Sigmoid colon (tissue), 6 donors: ENCODE measurements at regions not wholly inside any gene's neighbourhood (a gene's known extent, or its start where the extent isn't known, plus 50 kb on each side); places are given as distances from the start of the nearest gene placed in this dataset.

ENCODE experiments used
- DNase-seq: peaks from one replicate; pipeline ENCODE4 v3.0.0-alpha.2; 2019
- H3K27ac ChIP-seq, 4 donors: fragments of 200-600 bp; sonication (generic); one replicate each; pipeline ENCODE4 v1.5.1; 2016 to 2019; ENCODE audit warnings: mild to moderate bottlenecking in 1 of 4
- H3K27me3 ChIP-seq, 3 donors: fragments of 200-600 bp; sonication (generic); one replicate each; pipeline ENCODE4 v1.5.1; 2019; ENCODE audit warnings: mild to moderate bottlenecking in 1 of 3
- H3K36me3 ChIP-seq, 4 donors: fragments of 200-600 bp; sonication (generic); one replicate each; pipeline ENCODE4 v1.5.1; 2016 to 2019
- H3K4me1 ChIP-seq, 4 donors: fragments of 200-600 bp; sonication (generic); one replicate each; pipeline ENCODE4 v1.5.1; 2017 to 2019
- H3K4me3 ChIP-seq, 4 donors: fragments of 200-600 bp; sonication (generic); one replicate each; pipeline ENCODE4 v1.5.1; 2017 to 2019; ENCODE audit warnings: mild to moderate bottlenecking in 2 of 4, moderate library complexity in 1 of 4
- H3K9me3 ChIP-seq, 4 donors: fragments of 200-600 bp in 3 of 4; sonication (generic) in 3 of 4; one replicate each; pipeline versions ENCODE4 v1.5.1 to v1.6.1; 2013 to 2019
- EP300 ChIP-seq, 4 donors: sonication (generic); formaldehyde crosslinking; IDR thresholded peaks; one replicate each; pipeline ENCODE4 v1.6.1; 2017; ENCODE audit warnings: antibody characterized with exemption in 4 of 4
- POLR2A ChIP-seq, 2 donors: fragments of 450-650 bp; IDR thresholded peaks; one replicate each; pipeline ENCODE4 v1.6.1; 2016; ENCODE audit warnings: antibody characterized with exemption in 2 of 2, mild to moderate bottlenecking in 2 of 2, moderate library complexity in 2 of 2
- POLR2AphosphoS5 ChIP-seq, 4 donors: sonication (generic); formaldehyde crosslinking; IDR thresholded peaks; one replicate each; pipeline ENCODE4 v1.6.1; 2017; ENCODE audit warnings: antibody characterized with exemption in 4 of 4
- WGBS, 2 donors: extraction: QIAGEN DNeasy Blood & Tissue Kit; methylation state at CpG; one replicate each; pipeline ENCODE4 v1.1.7; 2013; 5-methylcytosine and 5-hydroxymethylcytosine counted together
- intact Hi-C: fragments of 100-400 bp; cut with DNase I; formaldehyde crosslinking; loops from one replicate; pipeline ENCODE4 v1.15.1; 2023
- TF ChIP-seq, protein P1 (sequence below), 4 experiments: fragments of 450-650 bp in 3 of 4; fragments of 200-600 bp in 1 of 4; IDR thresholded peaks; one replicate each; pipeline ENCODE4 v1.5.1; 2016 to 2019; ENCODE audit warnings: antibody characterized with exemption in 4 of 4, mild to moderate bottlenecking in 3 of 4, moderate library complexity in 2 of 4
- donor health status: healthy with polysubstance abuse.
- donor health status: healthy.

DNA sequence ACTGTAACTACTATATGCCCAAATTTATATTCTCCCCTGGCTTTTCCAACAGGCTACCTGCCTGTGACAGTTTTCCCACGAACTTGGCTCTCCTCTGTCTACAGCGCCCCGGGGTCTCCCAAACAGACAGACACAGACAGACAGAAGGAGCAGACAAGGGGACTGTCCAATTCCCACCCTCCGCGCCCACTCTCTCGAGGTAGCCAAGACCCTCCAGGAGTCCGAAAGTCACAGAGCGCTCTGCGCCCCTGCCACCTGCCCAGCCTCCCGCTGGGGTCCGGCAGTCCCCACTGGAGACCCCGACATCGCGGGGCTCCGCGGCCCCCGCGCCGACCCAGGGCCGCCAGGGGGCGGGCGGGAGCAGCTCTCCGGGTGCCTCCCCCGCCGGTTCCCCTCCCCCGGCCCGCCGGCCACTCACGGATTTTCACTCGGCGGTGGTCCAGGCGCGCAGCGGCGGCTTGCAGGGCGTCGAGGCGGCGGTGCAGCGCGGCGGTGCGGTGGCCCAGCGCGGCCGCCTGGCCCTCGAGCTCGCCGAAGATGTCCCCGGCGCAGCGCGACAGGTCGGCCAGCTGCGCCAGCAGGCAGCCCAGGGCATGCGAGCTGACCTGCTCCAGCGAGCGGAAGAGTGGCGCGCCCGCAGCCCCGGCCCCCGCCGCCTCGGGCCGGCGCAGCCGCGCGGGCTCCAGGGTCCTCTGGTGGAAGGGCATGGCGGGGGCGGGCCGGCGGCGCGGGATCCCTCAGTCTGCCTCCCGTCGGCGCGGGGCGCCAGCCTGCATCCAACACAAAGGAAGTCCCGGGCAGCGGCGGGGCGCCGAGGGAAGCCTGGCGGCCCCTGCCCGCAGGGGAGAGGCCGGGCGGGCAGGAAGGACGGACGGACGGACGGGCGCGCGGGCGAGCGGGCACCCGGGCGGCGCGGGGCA, 81.3 kb upstream of the CCDC28A start:
- peaks cover 0 to 14% (median 7%) of the 10 kb centered on the region in 4 donors for H3K4me1 ChIP-seq
- H3K4me3 ChIP-seq = peak overlapping the region; percentile 48 to 88 (median 68)
- no peak for TF ChIP-seq EP300 (IDR thresholded peaks at IDR 0.05)
- TF ChIP-seq, protein P1, sequence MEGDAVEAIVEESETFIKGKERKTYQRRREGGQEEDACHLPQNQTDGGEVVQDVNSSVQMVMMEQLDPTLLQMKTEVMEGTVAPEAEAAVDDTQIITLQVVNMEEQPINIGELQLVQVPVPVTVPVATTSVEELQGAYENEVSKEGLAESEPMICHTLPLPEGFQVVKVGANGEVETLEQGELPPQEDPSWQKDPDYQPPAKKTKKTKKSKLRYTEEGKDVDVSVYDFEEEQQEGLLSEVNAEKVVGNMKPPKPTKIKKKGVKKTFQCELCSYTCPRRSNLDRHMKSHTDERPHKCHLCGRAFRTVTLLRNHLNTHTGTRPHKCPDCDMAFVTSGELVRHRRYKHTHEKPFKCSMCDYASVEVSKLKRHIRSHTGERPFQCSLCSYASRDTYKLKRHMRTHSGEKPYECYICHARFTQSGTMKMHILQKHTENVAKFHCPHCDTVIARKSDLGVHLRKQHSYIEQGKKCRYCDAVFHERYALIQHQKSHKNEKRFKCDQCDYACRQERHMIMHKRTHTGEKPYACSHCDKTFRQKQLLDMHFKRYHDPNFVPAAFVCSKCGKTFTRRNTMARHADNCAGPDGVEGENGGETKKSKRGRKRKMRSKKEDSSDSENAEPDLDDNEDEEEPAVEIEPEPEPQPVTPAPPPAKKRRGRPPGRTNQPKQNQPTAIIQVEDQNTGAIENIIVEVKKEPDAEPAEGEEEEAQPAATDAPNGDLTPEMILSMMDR (IDR thresholded peaks at IDR 0.05) = peak; percentile 31 to 82 (median 50)
- intact Hi-C loops = loop anchor here (2.0 kb wide), 1 partner anchor 80 kb away; the partner anchor contains the start of gene CCDC28A
- peak overlapping the region; percentile 69 to 74 (median 70) for H3K27ac ChIP-seq
- H3K9me3 ChIP-seq = no peaks in the 10 kb centered on the region
- no peaks in the 10 kb centered on the region for H3K27me3 ChIP-seq
- 0 to 1% methylated on average over 103 of the region's 103 CpGs for WGBS, 2 donors
- DNase-seq = peak; percentile 85
- no peaks in the 10 kb centered on the region for H3K36me3 ChIP-seq

DNA sequence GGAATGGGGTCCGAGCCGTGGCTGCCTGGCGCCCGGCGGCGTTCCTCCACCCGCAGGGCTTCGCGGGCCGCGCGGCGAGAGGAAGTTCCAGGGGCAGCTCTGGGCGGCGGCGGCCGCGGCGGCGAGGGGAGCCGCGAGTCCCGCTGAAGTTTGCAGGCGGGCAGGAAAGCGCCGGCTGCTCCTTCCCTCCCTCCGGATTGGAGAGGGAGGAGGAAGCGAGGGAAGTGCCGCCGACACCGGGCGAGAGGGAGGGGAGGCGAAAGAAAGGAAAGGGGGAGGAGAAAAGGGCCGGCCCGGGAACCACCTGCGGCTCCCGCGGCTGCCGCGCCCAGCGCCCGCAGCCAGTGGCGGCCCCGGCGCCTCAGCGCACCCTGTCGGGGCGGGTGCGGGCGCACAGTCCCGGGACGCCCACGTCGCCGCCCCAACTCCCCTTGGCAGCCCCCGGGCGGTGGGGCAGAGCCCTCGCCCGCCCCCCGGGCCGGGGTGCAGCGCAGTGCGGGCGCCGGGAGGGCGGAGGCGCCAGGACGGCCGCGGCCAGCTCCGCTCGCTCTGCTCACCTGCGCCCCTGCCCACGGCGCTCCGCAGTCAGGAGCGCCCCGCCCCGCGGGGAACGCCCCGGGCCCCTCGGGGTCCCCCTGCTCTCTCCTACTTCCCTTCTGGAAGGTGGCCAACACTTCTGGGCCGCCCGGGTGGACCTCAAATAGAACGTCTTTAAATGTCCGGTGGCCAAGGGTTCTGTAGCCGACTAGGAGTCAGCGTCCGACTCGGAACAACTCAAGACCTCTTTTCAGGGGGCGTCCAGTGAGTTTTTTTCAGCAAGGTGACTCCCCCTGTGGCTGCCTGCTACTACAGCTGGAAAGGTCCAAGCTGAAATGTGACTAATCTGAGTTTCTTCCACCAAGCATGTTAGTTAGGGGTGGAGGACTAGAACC, 80.3 kb upstream of the CCDC28A start:
- intact Hi-C loops = loop anchor here (2.0 kb wide), 1 partner anchor 80 kb away; the partner anchor contains the start of gene CCDC28A
- TF ChIP-seq EP300 (IDR thresholded peaks at IDR 0.05) (no peak), POLR2AphosphoS5 (IDR thresholded peaks at IDR 0.05) (peak in 1 of 4 donors; percentile 20)
- peak overlapping the region; percentile 69 to 74 (median 70) for H3K27ac ChIP-seq
- H3K9me3 ChIP-seq = no peaks in the 10 kb centered on the region
- H3K36me3 ChIP-seq = no peaks in the 10 kb centered on the region
- peaks cover 0 to 14% (median 7%) of the 10 kb centered on the region in 4 donors for H3K4me1 ChIP-seq
- H3K27me3 ChIP-seq = no peaks in the 10 kb centered on the region
- 1% methylated on average over 92 of the region's 92 CpGs for WGBS, 2 donors
- peak; percentile 78 for DNase-seq
- H3K4me3 ChIP-seq = peak overlapping the region; percentile 48 to 88 (median 68)

GRCh38 chr6:138695193-138695592, 78.4 kb upstream of the CCDC28A start:
- intact Hi-C loops = no loop called here
- WGBS, 2 donors = 77 to 88% methylated on average over 4 of the region's 4 CpGs
- H3K9me3 ChIP-seq = no peaks in the 10 kb centered on the region
- no peak overlapping the region for H3K4me3 ChIP-seq
- TF ChIP-seq POLR2A (IDR thresholded peaks at IDR 0.05) (no peak), EP300 (IDR thresholded peaks at IDR 0.05) (no peak), POLR2AphosphoS5 (IDR thresholded peaks at IDR 0.05) (no peak)
- TF ChIP-seq, protein P1 (IDR thresholded peaks at IDR 0.05) = no peak
- no peaks in the 10 kb centered on the region for H3K27me3 ChIP-seq
- no peak for DNase-seq
- no peaks in the 10 kb centered on the region for H3K36me3 ChIP-seq
- H3K4me1 ChIP-seq = peaks cover 0 to 14% (median 7%) of the 10 kb centered on the region in 4 donors
- no peak overlapping the region for H3K27ac ChIP-seq

- no peak for DNase-seq
- H3K4me1 ChIP-seq = no peaks in the 10 kb centered on the region
- intact Hi-C loops = no loop called here
- H3K27ac ChIP-seq = no peak overlapping the region
- no peak overlapping the region for H3K4me3 ChIP-seq
- H3K27me3 ChIP-seq = no peaks in the 10 kb centered on the region
- TF ChIP-seq POLR2A (IDR thresholded peaks at IDR 0.05) (no peak), POLR2AphosphoS5 (IDR thresholded peaks at IDR 0.05) (no peak), EP300 (IDR thresholded peaks at IDR 0.05) (no peak)
- TF ChIP-seq, protein P1 (IDR thresholded peaks at IDR 0.05) = no peak
- no peaks in the 10 kb centered on the region for H3K36me3 ChIP-seq
- H3K9me3 ChIP-seq = no peaks in the 10 kb centered on the region
These were observed 59.1 kb upstream of the CCDC28A start for GRCh38 chr6:138714493-138714892.

- no peaks in the 10 kb centered on the region for H3K4me1 ChIP-seq
- no peak overlapping the region for H3K4me3 ChIP-seq
- WGBS, 2 donors = 70 to 78% methylated on average over 1 of the region's 1 CpG
- no peak for TF ChIP-seq EP300 (IDR thresholded peaks at IDR 0.05)
- TF ChIP-seq POLR2AphosphoS5 (IDR thresholded peaks at IDR 0.05) = no peak
- TF ChIP-seq, protein P1 (IDR thresholded peaks at IDR 0.05) = no peak
- TF ChIP-seq POLR2A (IDR thresholded peaks at IDR 0.05) = no peak
- no peaks in the 10 kb centered on the region for H3K9me3 ChIP-seq
- H3K36me3 ChIP-seq = no peaks in the 10 kb centered on the region
- H3K27ac ChIP-seq = no peak overlapping the region
- intact Hi-C loops = no loop called here
- DNase-seq = no peak
- no peaks in the 10 kb centered on the region for H3K27me3 ChIP-seq
These were observed 57.6 kb upstream of the CCDC28A start for GRCh38 chr6:138716013-138716412.
